ENCODE measurements at regions not wholly inside any gene's neighbourhood (a gene's known extent, or its start where the extent isn't known, plus 50 kb on each side); places are given as distances from the start of the nearest gene placed in this dataset.

- TF ChIP-seq POLR2A (IDR thresholded peaks at IDR 0.05; ENCODE audit: low read depth, low read length) (no peak), POLR2AphosphoS5 (IDR thresholded peaks at IDR 0.05; ENCODE audit: low read depth, low read length) (no peak), TAF1 (IDR thresholded peaks at IDR 0.05; ENCODE audit: borderline replicate concordance, low read depth, low read length) (no peak)
- FAIRE-seq (no peak), DNase-seq (ENCODE audit: insufficient read length) (no peak)
Observed at GRCh38 chr1:56300836-56301235, 278.5 kb downstream of the PLPP3 start.

- no peak for DNase-seq (ENCODE audit: insufficient read length)
- TF ChIP-seq TAF1 (IDR thresholded peaks at IDR 0.05; ENCODE audit: borderline replicate concordance, low read depth, low read length) (no peak), POLR2A (IDR thresholded peaks at IDR 0.05; ENCODE audit: low read depth, low read length) (no peak), POLR2AphosphoS5 (IDR thresholded peaks at IDR 0.05; ENCODE audit: low read depth, low read length) (no peak)
- no peak for FAIRE-seq
Observed at GRCh38 chr1:56298866-56299265, 280.5 kb downstream of the PLPP3 start.

- DNase-seq (ENCODE audit: insufficient read length): no peak
- no peak for FAIRE-seq
Observed at GRCh38 chr1:56297904-56298303, 281.5 kb downstream of the PLPP3 start.

DNA sequence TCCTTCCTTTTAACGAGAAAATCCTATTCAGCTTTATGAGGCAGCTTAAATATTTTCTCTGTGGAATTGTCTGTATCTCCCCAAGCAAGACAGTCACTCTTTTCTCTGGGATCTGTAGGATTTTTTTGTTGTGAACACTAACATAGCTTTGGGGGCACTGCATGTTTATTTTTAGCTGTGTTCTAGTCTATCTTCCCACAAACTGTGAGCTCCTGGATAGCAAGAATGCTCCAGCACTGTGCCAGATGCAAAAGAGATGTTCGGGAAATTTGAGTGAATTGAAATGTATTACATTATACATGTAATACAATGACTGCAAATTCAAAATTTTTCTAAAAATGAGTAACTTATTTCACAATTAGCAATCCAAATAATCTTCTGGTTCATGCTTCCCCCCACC is 282.2 kb downstream of the PLPP3 start:
- DNase-seq (ENCODE audit: insufficient read length) (no peak), FAIRE-seq (no peak)
- TF ChIP-seq TAF1 (IDR thresholded peaks at IDR 0.05; ENCODE audit: borderline replicate concordance, low read depth, low read length): no peak
- no peak for TF ChIP-seq POLR2AphosphoS5 (IDR thresholded peaks at IDR 0.05; ENCODE audit: low read depth, low read length)
- TF ChIP-seq POLR2A (IDR thresholded peaks at IDR 0.05; ENCODE audit: low read depth, low read length): no peak

More at GRCh38 chr1:56297904-56298303, 281.5 kb downstream of the PLPP3 start:
- TF ChIP-seq POLR2AphosphoS5 (IDR thresholded peaks at IDR 0.05; ENCODE audit: low read depth, low read length): no peak
- TF ChIP-seq POLR2A (IDR thresholded peaks at IDR 0.05; ENCODE audit: low read depth, low read length): no peak
- TF ChIP-seq TAF1 (IDR thresholded peaks at IDR 0.05; ENCODE audit: borderline replicate concordance, low read depth, low read length): no peak

DNA sequence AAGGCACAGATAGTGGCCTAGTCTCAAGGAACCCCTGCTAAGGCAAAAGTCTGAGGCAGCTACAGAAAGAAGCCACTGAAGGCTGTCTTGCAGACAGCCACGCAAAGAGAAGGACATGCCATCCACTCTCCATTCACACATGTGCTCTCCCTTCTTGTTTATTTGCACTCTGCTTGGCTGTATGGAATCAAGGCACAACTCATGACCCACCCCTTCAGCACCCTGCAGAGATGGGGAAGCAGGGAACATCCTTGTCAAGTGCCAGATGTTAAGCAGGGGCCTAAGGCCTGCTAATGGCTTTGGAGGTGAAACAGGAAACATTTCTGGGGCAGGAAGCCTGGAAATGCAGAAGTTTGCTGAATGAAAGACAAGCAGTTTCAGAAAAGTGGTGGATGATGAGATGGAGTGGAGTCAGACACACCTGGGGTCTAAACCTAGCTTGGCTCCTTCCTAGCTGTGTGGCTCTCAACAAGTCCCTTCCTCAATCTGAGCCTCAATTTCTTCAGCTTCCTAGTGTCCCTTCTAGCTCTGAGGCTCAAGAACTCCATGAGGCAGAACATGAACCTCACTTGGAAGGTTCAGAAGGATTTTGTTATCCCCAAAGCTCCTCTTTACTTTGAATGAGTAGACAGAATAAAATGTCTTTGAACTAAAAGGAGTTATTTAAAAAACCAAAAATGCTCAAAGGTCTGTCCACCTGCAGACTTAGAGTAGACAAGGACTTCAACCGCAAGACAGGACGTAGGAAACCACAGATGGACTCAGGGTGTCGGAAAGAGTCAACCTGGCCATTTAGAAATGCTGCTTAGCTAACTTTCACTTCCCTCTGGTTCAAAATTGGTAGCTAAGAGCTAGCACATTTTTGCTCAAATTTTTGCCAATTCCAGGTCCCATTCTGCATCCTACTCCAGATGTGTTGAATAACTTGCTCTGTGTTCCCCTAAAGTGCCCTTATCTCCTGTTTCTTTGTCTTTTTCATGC is 283.1 kb downstream of the PLPP3 start:
- FAIRE-seq: no peak
- no peak for TF ChIP-seq TAF1 (IDR thresholded peaks at IDR 0.05; ENCODE audit: borderline replicate concordance, low read depth, low read length)
- no peak for TF ChIP-seq POLR2A (IDR thresholded peaks at IDR 0.05; ENCODE audit: low read depth, low read length)
- no peak for TF ChIP-seq POLR2AphosphoS5 (IDR thresholded peaks at IDR 0.05; ENCODE audit: low read depth, low read length)
- no peak for DNase-seq (ENCODE audit: insufficient read length)

DNA sequence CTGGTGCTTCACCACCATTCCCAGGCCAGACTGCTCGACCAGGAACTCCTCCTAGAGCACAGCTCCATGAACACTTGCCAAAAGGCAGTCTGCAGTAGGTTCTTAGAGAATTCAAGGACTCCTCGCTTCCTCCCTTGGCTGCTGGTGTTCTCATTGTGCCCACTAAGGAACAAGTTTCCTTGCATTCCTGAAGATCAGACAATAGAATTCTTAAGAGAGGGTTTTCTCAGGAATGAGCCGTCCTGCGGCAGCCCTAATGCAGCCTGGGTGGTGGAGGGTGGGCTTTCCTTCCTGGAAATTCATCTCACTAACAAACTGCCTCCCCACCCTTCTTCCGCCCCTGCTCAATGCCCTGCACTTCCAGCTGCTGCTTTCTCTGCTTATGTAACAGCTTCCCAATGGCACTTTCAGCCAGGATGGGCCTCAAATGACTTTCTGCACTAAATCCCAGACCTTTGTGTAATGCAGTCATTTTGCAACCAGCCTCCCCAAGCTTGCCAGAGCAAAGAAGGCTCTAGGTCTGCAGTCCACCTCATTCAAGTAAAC is 287.9 kb downstream of the PLPP3 start:
- TF ChIP-seq POLR2AphosphoS5 (IDR thresholded peaks at IDR 0.05; ENCODE audit: low read depth, low read length): no peak
- no peak for TF ChIP-seq POLR2A (IDR thresholded peaks at IDR 0.05; ENCODE audit: low read depth, low read length)
- no peak for TF ChIP-seq TAF1 (IDR thresholded peaks at IDR 0.05; ENCODE audit: borderline replicate concordance, low read depth, low read length)
- DNase-seq (ENCODE audit: insufficient read length) (no peak), FAIRE-seq (no peak)

GRCh38 chr1:56289260-56289659 is 290.1 kb downstream of the PLPP3 start:
- DNase-seq (ENCODE audit: insufficient read length): no peak
- TF ChIP-seq POLR2A (IDR thresholded peaks at IDR 0.05; ENCODE audit: low read depth, low read length): no peak
- no peak for TF ChIP-seq TAF1 (IDR thresholded peaks at IDR 0.05; ENCODE audit: borderline replicate concordance, low read depth, low read length)
- TF ChIP-seq POLR2AphosphoS5 (IDR thresholded peaks at IDR 0.05; ENCODE audit: low read depth, low read length): no peak
- FAIRE-seq: no peak

DNA sequence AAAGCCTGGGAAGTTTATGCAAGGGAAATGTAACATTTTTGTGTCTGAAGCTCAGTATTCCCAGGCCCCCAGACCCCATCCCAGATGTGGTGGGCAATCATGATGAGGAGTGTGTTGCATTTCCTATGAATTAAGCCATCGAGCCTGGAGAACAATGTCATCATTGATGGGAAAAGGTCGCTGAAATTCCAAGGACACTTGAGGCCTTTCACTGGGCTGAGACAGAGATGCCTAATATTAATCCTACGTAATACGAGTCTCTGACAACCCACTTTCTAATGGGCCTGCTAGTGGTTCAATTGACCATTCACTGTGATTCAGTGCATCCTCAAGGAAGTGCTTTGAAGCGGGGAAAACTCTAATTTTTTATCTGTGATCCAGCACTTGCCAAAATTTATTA is 291.6 kb downstream of the PLPP3 start:
- FAIRE-seq (no peak), DNase-seq (ENCODE audit: insufficient read length) (no peak)
- TF ChIP-seq POLR2A (IDR thresholded peaks at IDR 0.05; ENCODE audit: low read depth, low read length): no peak
- TF ChIP-seq TAF1 (IDR thresholded peaks at IDR 0.05; ENCODE audit: borderline replicate concordance, low read depth, low read length): no peak
- TF ChIP-seq POLR2AphosphoS5 (IDR thresholded peaks at IDR 0.05; ENCODE audit: low read depth, low read length): no peak

- FAIRE-seq (no peak), DNase-seq (ENCODE audit: insufficient read length) (no peak)
- TF ChIP-seq POLR2AphosphoS5 (IDR thresholded peaks at IDR 0.05; ENCODE audit: low read depth, low read length) (no peak), TAF1 (IDR thresholded peaks at IDR 0.05; ENCODE audit: borderline replicate concordance, low read depth, low read length) (no peak), POLR2A (IDR thresholded peaks at IDR 0.05; ENCODE audit: low read depth, low read length) (no peak)
Observed at GRCh38 chr1:56286956-56287355, 292.4 kb downstream of the PLPP3 start.

GRCh38 chr1:56286506-56286905 is 292.9 kb downstream of the PLPP3 start:
- no peak for FAIRE-seq

DNA sequence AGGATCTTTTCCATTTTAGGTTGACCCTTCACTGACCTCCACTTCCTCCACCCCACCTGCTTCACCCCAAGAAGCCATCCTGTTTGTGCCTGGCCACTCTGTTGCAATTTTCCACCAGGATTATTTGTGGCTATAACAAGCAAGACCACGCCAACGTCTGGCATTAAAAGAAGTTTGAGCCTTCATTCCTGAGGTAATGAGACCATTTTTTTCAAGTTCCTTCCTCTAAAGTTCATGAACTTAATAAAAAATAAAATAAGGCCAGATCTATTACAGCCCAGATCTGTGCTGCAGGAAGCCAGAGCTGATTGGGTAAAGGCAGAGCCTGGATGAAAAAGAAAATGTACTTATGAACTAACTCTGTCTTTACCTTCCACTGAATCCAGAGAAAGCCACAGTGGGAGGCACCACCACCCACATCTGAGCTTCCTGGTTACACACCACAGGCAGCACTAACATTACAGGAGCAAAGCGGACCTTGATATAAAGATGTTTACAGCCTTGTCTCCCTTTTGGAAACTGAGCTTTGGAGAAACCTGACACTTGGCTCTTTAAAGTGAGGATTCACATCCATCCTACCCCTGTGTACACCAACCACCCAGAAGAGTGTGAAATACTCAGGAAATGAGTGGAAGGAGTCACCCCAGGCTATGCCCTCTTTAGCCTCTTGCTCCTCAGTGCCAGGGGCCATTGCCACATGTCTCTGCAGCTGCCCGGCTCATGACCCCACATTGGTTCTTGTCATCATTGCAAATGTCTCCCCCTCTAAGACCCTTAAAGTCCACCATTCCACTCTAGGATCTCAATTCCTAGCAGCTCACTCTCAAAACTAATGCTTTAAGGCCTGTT is 293.6 kb downstream of the PLPP3 start:
- FAIRE-seq: no peak
- no peak for TF ChIP-seq POLR2A (IDR thresholded peaks at IDR 0.05; ENCODE audit: low read depth, low read length)
- no peak for DNase-seq (ENCODE audit: insufficient read length)

More at GRCh38 chr1:56286506-56286905, 292.9 kb downstream of the PLPP3 start:
- TF ChIP-seq POLR2A (IDR thresholded peaks at IDR 0.05; ENCODE audit: low read depth, low read length) (no peak), POLR2AphosphoS5 (IDR thresholded peaks at IDR 0.05; ENCODE audit: low read depth, low read length) (no peak), TAF1 (IDR thresholded peaks at IDR 0.05; ENCODE audit: borderline replicate concordance, low read depth, low read length) (no peak)
- DNase-seq (ENCODE audit: insufficient read length): no peak
